ENCODE measurements at regions not wholly inside any gene's neighbourhood (a gene's known extent, or its start where the extent isn't known, plus 50 kb on each side); places are given as distances from the start of the nearest gene placed in this dataset.

- H3K9me3 ChIP-seq, result no peaks in the 10 kb centered on the region
- H3K4me1 ChIP-seq (ENCODE audit: control insufficient read depth in 1 of 2, insufficient read depth in 1 of 2, low read depth in 1 of 2, low read length in 1 of 2), result no peaks in the 10 kb centered on the region
- H3K36me3 ChIP-seq, result no peaks in the 10 kb centered on the region
- TF ChIP-seq CTCF (IDR thresholded peaks at IDR 0.05), result no peak
- no peak overlapping the region for H3K27ac ChIP-seq
- H3K4me3 ChIP-seq (ENCODE audit: low read depth in 1 of 2, low read length in 1 of 2), result no peak overlapping the region
- H3K27me3 ChIP-seq, result peaks cover 9% of the 10 kb centered on the region
Observed at GRCh38 chr6:40916845-40917244, 122.2 kb downstream of the UNC5CL start.

- Histone ChIP-seq H3K4me1 (ENCODE audit: control insufficient read depth in 1 of 2, insufficient read depth in 1 of 2, low read depth in 1 of 2, low read length in 1 of 2) (no peaks in the 10 kb centered on the region), H3K27me3 (peaks cover 9% of the 10 kb centered on the region), H3K27ac (no peak overlapping the region), H3K4me3 (ENCODE audit: low read depth in 1 of 2, low read length in 1 of 2) (no peak overlapping the region), H3K36me3 (no peaks in the 10 kb centered on the region), H3K9me3 (no peaks in the 10 kb centered on the region)
- TF ChIP-seq CTCF (IDR thresholded peaks at IDR 0.05), result no peak
Observed at GRCh38 chr6:40915165-40915564, 123.9 kb downstream of the UNC5CL start.

- H3K36me3 ChIP-seq, result no peaks in the 10 kb centered on the region
- no peaks in the 10 kb centered on the region for H3K4me1 ChIP-seq (ENCODE audit: control insufficient read depth in 1 of 2, insufficient read depth in 1 of 2, low read depth in 1 of 2, low read length in 1 of 2)
- no peak for TF ChIP-seq CTCF (IDR thresholded peaks at IDR 0.05)
- no peak overlapping the region for H3K27ac ChIP-seq
- H3K4me3 ChIP-seq (ENCODE audit: low read depth in 1 of 2, low read length in 1 of 2), result no peak overlapping the region
- peaks cover 10% of the 10 kb centered on the region for H3K27me3 ChIP-seq
- no peaks in the 10 kb centered on the region for H3K9me3 ChIP-seq
Observed at GRCh38 chr6:40914005-40914404, 125.0 kb downstream of the UNC5CL start.

- H3K4me3 ChIP-seq (ENCODE audit: low read depth in 1 of 2, low read length in 1 of 2), result no peak overlapping the region
- TF ChIP-seq CTCF (IDR thresholded peaks at IDR 0.05), result no peak
- no peaks in the 10 kb centered on the region for H3K4me1 ChIP-seq (ENCODE audit: control insufficient read depth in 1 of 2, insufficient read depth in 1 of 2, low read depth in 1 of 2, low read length in 1 of 2)
- H3K36me3 ChIP-seq, result no peaks in the 10 kb centered on the region
- H3K27ac ChIP-seq, result no peak overlapping the region
- no peaks in the 10 kb centered on the region for H3K9me3 ChIP-seq
- peaks cover 15% of the 10 kb centered on the region for H3K27me3 ChIP-seq
Observed at GRCh38 chr6:40912158-40912946, 126.7 kb downstream of the UNC5CL start.

- H3K36me3 ChIP-seq, result no peaks in the 10 kb centered on the region
- no peaks in the 10 kb centered on the region for H3K9me3 ChIP-seq
- H3K27me3 ChIP-seq, result peaks cover 15% of the 10 kb centered on the region
- no peak for TF ChIP-seq CTCF (IDR thresholded peaks at IDR 0.05)
- no peak overlapping the region for H3K27ac ChIP-seq
- no peaks in the 10 kb centered on the region for H3K4me1 ChIP-seq (ENCODE audit: control insufficient read depth in 1 of 2, insufficient read depth in 1 of 2, low read depth in 1 of 2, low read length in 1 of 2)
- H3K4me3 ChIP-seq (ENCODE audit: low read depth in 1 of 2, low read length in 1 of 2), result no peak overlapping the region
Observed at GRCh38 chr6:40910260-40910893, 128.6 kb downstream of the UNC5CL start.

Data from neutrophil (primary cell).